DND-41 (cell line): ENCODE measurements at regions not wholly inside any gene's neighbourhood (a gene's known extent, or its start where the extent isn't known, plus 50 kb on each side); places are given as distances from the start of the nearest gene placed in this dataset.

Source experiments
- ATAC-seq: fragments of 200-7000 bp; cut with Tn5 transposase; 3 replicates; pipeline ENCODE4 v1.9.1; 2021; ENCODE audit warnings: low read depth; ENCODE audit not compliant: insufficient read depth
- DNase-seq: peaks from one replicate; pipeline ENCODE4 v3.0.0-alpha.2; 2020
- H2AFZ ChIP-seq: 2 replicates; pipeline ENCODE4 v1.6.0; 2012; ENCODE audit warnings: low read depth, low read length
- H3K27ac ChIP-seq: 2 replicates; pipeline ENCODE4 v1.5.1; 2012; ENCODE audit warnings: low read length, inconsistent platforms
- H3K27me3 ChIP-seq: fragments of 200-600 bp; sonication (generic); 2 replicates; pipeline ENCODE4 v1.6.0; 2012; ENCODE audit warnings: low read length, mild to moderate bottlenecking, inconsistent platforms; ENCODE audit not compliant: insufficient read depth, poor library complexity
- H3K36me3 ChIP-seq: 2 replicates; pipeline ENCODE4 v1.5.1; 2012; ENCODE audit warnings: low read length, inconsistent platforms; ENCODE audit not compliant: insufficient read depth
- H3K4me1 ChIP-seq: 2 replicates; pipeline ENCODE4 v1.5.1; 2012; ENCODE audit warnings: mild to moderate bottlenecking, low read length; ENCODE audit not compliant: insufficient read depth
- H3K4me2 ChIP-seq: 2 replicates; pipeline ENCODE4 v1.6.0; 2012; ENCODE audit warnings: mild to moderate bottlenecking, moderate library complexity, low read length, inconsistent platforms; ENCODE audit not compliant: insufficient read depth
- H3K4me3 ChIP-seq, 2 experiments: fragments of 200-600 bp in 1 of 2; shearing (Covaris generic) in 1 of 2; 2 replicates each; pipeline ENCODE4 v1.5.1; 2012 to 2016; ENCODE audit warnings: inconsistent platforms in 2 of 2, low read length in 2 of 2, mild to moderate bottlenecking in 2 of 2, low read depth in 1 of 2, moderate library complexity in 1 of 2
- H3K79me2 ChIP-seq: 2 replicates; pipeline ENCODE4 v1.6.0; 2012; ENCODE audit warnings: low read length, inconsistent platforms; ENCODE audit not compliant: insufficient read depth
- H3K9ac ChIP-seq: 2 replicates; pipeline ENCODE4 v1.6.0; 2012; ENCODE audit warnings: low read depth, mild to moderate bottlenecking, inconsistent platforms, low read length, moderate library complexity
- H3K9me3 ChIP-seq: 2 replicates; pipeline ENCODE4 v1.5.1; 2012; ENCODE audit warnings: low read length, moderate library complexity, mild to moderate bottlenecking, inconsistent platforms; ENCODE audit not compliant: insufficient read depth, severe bottlenecking
- H4K20me1 ChIP-seq: 2 replicates; pipeline ENCODE4 v1.6.0; 2012; ENCODE audit warnings: low read length; ENCODE audit not compliant: insufficient read depth
- EZH2 ChIP-seq: IDR thresholded peaks from 3 replicates; pipeline ENCODE4 v1.6.1; 2012; ENCODE audit warnings: borderline replicate concordance, low read depth, mild to moderate bottlenecking, moderate library complexity, low read length, inconsistent platforms; ENCODE audit not compliant: severe bottlenecking
- TF ChIP-seq, protein P1 (sequence below): IDR thresholded peaks from 2 replicates; pipeline ENCODE4 v1.5.1; 2012; ENCODE audit warnings: borderline replicate concordance, low read length, moderate library complexity, mild to moderate bottlenecking; ENCODE audit not compliant: poor library complexity, severe bottlenecking; ENCODE audit errors: extremely low read depth

- Histone ChIP-seq H3K9me3 (no peaks in the 10 kb centered on the region), H2AFZ (no peak overlapping the region)
Measured at GRCh38 chr5:90136952-90137528, 272.5 kb downstream of the CETN3 start.

GRCh38 chr5:90135779-90136378, 273.7 kb downstream of the CETN3 start:
- no peak for DNase-seq
- Histone ChIP-seq H3K27ac (no peak overlapping the region), H4K20me1 (no peaks in the 10 kb centered on the region), H3K79me2 (no peaks in the 10 kb centered on the region), H3K4me2 (no peak overlapping the region), H3K36me3 (no peaks in the 10 kb centered on the region), H3K27me3 (no peaks in the 10 kb centered on the region), H3K4me3 (no peak overlapping the region), H3K9me3 (no peaks in the 10 kb centered on the region), H3K9ac (no peak overlapping the region), H3K4me1 (no peaks in the 10 kb centered on the region), H2AFZ (no peak overlapping the region)
- ATAC-seq = no peak
- TF ChIP-seq, protein P1, sequence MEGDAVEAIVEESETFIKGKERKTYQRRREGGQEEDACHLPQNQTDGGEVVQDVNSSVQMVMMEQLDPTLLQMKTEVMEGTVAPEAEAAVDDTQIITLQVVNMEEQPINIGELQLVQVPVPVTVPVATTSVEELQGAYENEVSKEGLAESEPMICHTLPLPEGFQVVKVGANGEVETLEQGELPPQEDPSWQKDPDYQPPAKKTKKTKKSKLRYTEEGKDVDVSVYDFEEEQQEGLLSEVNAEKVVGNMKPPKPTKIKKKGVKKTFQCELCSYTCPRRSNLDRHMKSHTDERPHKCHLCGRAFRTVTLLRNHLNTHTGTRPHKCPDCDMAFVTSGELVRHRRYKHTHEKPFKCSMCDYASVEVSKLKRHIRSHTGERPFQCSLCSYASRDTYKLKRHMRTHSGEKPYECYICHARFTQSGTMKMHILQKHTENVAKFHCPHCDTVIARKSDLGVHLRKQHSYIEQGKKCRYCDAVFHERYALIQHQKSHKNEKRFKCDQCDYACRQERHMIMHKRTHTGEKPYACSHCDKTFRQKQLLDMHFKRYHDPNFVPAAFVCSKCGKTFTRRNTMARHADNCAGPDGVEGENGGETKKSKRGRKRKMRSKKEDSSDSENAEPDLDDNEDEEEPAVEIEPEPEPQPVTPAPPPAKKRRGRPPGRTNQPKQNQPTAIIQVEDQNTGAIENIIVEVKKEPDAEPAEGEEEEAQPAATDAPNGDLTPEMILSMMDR = peak; percentile 40
- no peak for TF ChIP-seq EZH2

More at GRCh38 chr5:90136952-90137528, 272.5 kb downstream of the CETN3 start:
- Histone ChIP-seq H3K4me2 (no peak overlapping the region), H3K27ac (no peak overlapping the region), H3K9ac (no peak overlapping the region), H3K27me3 (no peaks in the 10 kb centered on the region), H3K79me2 (no peaks in the 10 kb centered on the region), H3K4me1 (no peaks in the 10 kb centered on the region), H3K36me3 (no peaks in the 10 kb centered on the region), H4K20me1 (no peaks in the 10 kb centered on the region), H3K4me3 (no peak overlapping the region)
- DNase-seq = no peak
- ATAC-seq = no peak
- TF ChIP-seq EZH2 = no peak
- TF ChIP-seq, protein P1 = no peak

GRCh38 chr5:90134892-90135291, 274.7 kb downstream of the CETN3 start:
- no peaks in the 10 kb centered on the region for H3K27me3 ChIP-seq
- no peaks in the 10 kb centered on the region for H3K36me3 ChIP-seq
- no peak for ATAC-seq
- no peak overlapping the region for H3K27ac ChIP-seq
- no peaks in the 10 kb centered on the region for H4K20me1 ChIP-seq
- no peak for DNase-seq
- TF ChIP-seq, protein P1 = no peak
- TF ChIP-seq EZH2 = no peak
- H3K4me1 ChIP-seq = no peaks in the 10 kb centered on the region
- no peak overlapping the region for H2AFZ ChIP-seq
- no peak overlapping the region for H3K4me2 ChIP-seq
- H3K9me3 ChIP-seq = no peaks in the 10 kb centered on the region
- no peak overlapping the region for H3K9ac ChIP-seq
- H3K79me2 ChIP-seq = no peaks in the 10 kb centered on the region
- no peak overlapping the region for H3K4me3 ChIP-seq
